NCI-H460 (cell line): ENCODE measurements at regions not wholly inside any gene's neighbourhood (a gene's known extent, or its start where the extent isn't known, plus 50 kb on each side); places are given as distances from the start of the nearest gene placed in this dataset.

Experiments used
- DNase-seq: peaks from one replicate; pipeline ENCODE4 v3.0.0-alpha.2; 2016; ENCODE audit warnings: low read depth; ENCODE audit errors: extremely low read depth

DNA sequence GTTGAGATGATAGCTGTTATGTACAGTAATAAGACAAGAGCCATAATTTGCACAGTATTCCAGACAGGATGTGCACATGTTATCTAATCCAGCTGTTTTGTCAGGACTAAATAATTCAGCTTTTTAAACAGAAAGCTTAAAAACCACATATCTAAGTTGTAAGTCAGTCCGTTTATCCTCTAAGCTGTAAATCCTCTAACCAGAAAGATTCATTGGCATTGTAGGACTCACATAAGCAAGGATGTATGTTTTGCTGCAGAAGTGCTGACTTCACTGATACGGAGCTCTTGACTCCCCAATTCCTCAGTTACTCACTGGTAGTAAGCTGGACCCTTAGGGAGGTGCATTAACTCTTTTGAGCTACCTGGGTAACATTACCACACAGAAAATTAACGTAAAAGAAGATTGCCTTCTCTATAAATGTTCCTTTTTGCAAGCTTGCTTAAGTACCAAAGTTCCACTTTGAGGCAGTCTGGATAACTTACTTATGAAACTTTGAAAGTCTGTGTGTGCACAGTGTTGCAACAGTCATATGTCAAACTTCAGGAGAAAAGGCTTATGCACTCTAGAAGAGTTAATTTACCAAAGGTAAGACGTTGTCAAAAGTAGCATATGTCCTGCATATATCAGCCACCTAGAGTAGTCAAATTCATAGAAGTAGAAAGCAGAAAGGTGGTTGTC lies 58.3 kb upstream of the MAGEB2 start:
- no peak for DNase-seq

DNA sequence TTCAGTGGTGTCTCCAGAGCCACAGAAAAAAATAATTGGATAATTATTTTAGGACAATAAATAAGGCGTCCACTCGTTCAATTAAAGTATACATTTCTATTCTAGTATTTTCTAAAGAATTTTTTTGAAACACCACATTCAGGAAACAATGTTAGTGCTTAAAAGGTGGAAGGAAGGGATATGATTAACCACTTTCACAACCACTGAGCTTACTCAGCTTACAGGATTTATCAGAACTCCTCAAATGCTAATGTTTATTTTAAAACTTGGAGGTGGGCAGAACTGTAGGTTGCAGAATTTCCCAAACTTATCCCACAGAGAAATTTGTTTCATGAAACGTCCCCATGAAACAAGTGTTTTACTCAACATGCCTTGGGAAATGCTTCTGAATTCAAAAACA lies 54.3 kb upstream of the MAGEB2 start:
- DNase-seq, result no peak
